ENCODE measurements at regions not wholly inside any gene's neighbourhood (a gene's known extent, or its start where the extent isn't known, plus 50 kb on each side); places are given as distances from the start of the nearest gene placed in this dataset.
"Not testable (repeated sequence)": the region's sequence is repeated elsewhere in the genome, so short reads cannot be mapped to it uniquely, and the experiment has no call there.

DNA sequence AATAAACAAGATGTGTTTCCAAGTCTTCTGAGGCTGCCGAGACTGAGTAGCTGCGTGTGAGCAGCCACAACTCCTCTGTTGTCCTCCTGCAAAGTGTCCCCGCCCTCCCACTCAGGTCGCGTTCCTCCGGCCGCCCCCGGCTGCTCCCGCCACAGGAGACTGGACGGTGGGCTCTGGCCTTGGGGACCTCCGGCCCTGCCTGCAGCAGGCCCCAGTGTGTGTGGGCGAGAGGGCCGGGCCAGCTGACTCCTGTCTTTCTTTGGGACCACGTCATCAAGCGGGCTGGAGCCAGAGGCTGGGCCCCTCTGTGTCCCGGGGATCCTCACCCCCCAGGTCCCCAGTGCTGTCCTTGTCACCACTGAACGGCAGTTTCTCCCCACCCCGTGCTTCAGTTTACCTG is 175.3 kb downstream of the NPIPB11 start:
- DNase-seq = no peak
- no peak overlapping the region for H3K27ac ChIP-seq

DNA sequence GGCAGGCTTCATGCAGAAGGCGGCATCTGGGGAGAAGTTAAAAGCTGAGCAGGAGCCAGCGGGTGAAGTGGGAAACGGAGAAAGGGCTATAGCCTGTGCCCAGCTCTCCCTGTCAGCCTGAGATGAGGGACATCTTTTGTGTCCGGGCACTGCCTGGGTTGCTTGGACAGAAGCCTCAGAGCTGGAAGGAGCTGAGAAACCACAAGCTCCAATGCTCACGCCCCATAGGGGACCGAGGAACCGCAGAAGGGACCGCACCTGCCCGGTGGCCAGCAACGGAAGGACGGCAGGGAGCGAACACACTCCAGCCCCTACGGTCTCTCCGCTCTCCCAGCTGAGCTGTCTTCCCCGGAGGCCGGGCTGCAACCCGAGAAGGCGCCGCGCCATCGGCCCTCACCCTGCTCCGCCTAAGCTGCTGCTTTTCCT is 175.8 kb downstream of the NPIPB11 start:
- no peak overlapping the region for H3K4me3 ChIP-seq
- DNase-seq = no peak
- H3K9me3 ChIP-seq = no peaks in the 10 kb centered on the region
- H3K27ac ChIP-seq = no peak overlapping the region
- no peaks in the 10 kb centered on the region for H3K27me3 ChIP-seq
- H3K4me1 ChIP-seq = no peaks in the 10 kb centered on the region
- intact Hi-C loops (cut with DNase I) = no loop called here
- no peak overlapping the region for H3K9ac ChIP-seq (ENCODE audit: low read depth in 2 of 2, low read length in 2 of 2)
- TF ChIP-seq, protein P1, sequence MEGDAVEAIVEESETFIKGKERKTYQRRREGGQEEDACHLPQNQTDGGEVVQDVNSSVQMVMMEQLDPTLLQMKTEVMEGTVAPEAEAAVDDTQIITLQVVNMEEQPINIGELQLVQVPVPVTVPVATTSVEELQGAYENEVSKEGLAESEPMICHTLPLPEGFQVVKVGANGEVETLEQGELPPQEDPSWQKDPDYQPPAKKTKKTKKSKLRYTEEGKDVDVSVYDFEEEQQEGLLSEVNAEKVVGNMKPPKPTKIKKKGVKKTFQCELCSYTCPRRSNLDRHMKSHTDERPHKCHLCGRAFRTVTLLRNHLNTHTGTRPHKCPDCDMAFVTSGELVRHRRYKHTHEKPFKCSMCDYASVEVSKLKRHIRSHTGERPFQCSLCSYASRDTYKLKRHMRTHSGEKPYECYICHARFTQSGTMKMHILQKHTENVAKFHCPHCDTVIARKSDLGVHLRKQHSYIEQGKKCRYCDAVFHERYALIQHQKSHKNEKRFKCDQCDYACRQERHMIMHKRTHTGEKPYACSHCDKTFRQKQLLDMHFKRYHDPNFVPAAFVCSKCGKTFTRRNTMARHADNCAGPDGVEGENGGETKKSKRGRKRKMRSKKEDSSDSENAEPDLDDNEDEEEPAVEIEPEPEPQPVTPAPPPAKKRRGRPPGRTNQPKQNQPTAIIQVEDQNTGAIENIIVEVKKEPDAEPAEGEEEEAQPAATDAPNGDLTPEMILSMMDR (IDR thresholded peaks at IDR 0.05) = no peak
- H3K36me3 ChIP-seq = no peaks in the 10 kb centered on the region

More for the DNA sequence above, 175.3 kb downstream of the NPIPB11 start:
- Histone ChIP-seq H3K9ac (ENCODE audit: low read depth in 2 of 2, low read length in 2 of 2) (no peak overlapping the region), H3K4me3 (no peak overlapping the region), H3K9me3 (no peaks in the 10 kb centered on the region), H3K27me3 (no peaks in the 10 kb centered on the region), H3K4me1 (no peaks in the 10 kb centered on the region), H3K36me3 (no peaks in the 10 kb centered on the region)
- intact Hi-C loops (cut with DNase I) = no loop called here
- TF ChIP-seq, protein P1 (IDR thresholded peaks at IDR 0.05) = no peak

DNA sequence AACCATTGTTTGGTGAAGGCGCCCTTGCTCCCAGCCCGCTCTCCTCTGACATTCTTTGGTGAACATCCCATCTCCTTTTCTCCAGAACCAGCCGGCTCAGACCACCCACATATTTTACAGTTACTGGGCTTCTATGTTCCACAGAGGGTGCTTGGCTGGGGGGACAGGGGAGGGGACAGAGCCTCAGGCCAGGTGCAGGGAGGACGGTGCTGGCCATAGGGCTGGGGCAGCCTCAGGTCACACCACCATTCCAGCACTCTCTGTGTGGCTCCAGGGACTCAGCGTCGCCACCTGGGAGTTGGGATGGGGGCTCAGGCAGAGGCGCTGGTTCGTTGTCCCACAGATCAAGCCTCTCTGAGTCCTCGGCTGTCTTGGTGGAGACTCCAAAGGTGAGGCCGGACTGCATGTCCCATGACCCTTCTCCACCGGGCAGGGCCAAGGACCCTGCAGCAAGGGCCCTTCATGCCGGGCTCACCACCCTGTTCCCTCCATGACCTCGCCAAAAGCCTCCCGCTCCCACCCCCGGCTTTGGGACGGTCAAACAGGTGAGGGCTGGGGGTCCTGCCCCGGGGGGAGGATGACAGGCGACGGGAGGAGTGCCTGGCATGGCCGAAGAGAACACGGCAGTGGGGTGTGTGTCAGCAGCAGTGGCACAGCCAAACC is 176.4 kb downstream of the NPIPB11 start:
- H3K4me3 ChIP-seq; H3K36me3 ChIP-seq; H3K4me1 ChIP-seq; intact Hi-C loops (cut with DNase I); DNase-seq; H3K27me3 ChIP-seq; H3K9ac ChIP-seq (ENCODE audit: low read depth in 2 of 2, low read length in 2 of 2); H3K27ac ChIP-seq; H3K9me3 ChIP-seq: not testable (repeated sequence)

DNA sequence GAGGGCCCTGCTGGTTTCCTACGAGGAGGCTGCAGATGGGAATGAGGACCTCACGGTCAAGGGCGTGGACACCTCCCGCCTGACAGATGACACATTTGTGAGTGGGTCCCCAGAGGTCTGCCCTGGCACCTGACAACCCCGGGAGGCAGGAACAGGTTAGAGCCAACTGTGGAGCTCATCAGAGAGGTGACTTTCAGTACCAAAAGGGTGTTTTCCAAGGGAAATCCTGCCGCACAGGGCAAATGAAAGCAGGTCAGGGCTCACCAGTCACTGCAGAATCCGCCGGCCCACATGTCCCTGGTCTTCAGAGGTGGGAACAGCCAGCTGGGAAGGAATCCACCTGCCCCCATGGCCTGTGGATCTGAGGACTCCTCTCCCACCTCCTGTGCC is 176.9 kb downstream of the NPIPB11 start:
- H3K36me3 ChIP-seq; H3K9ac ChIP-seq (ENCODE audit: low read depth in 2 of 2, low read length in 2 of 2); DNase-seq; H3K4me1 ChIP-seq; H3K27ac ChIP-seq; H3K4me3 ChIP-seq; H3K27me3 ChIP-seq; H3K9me3 ChIP-seq; intact Hi-C loops (cut with DNase I): not testable (repeated sequence)

DNA sequence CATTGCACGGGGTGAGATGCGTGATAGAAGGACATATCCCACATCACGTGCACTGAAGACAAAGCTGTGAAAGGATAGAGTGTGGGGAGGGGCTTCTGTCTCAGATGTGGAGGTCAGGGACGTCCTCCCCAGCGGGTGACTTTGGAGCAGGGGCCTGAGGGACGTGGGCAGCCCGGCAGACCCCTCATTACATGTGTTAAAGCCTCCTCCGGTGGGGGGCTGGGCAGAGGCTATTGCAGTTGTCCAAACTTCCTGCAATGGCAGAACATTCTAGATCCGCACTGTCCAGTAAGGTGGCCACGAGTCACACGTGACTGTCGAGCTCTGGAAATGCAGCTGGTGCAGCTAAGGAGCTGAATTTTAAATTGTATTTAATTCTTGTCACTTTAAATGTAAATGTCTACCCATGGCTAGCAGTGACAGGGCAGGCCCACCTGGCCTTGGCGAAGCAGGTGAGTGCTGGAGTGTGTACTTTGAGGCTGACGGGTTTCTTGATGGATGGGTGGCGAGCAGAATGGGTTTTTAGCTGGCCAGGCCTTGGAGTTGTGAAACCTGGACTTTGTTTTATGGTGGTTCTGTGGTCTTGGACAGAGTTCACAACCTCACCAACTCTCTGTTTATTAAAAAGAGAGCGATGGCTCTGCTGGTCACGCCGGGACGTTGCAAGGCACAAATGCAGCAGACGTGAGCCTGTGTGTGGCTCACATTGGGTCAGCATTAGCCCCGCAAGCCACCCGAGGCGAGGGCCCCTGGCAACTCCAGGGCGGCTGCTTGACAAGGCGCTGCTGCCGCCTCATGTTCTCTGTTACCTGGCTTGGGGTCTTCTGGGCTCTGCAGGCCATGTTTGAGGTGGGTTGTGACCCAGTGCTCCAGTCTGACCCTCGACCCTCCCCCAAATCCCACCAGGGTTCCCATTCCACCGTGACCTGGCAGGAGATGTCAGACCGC is 177.6 kb downstream of the NPIPB11 start:
- H3K9me3 ChIP-seq; H3K36me3 ChIP-seq; H3K9ac ChIP-seq (ENCODE audit: low read depth in 2 of 2, low read length in 2 of 2); H3K27ac ChIP-seq; H3K4me1 ChIP-seq; DNase-seq; H3K27me3 ChIP-seq; intact Hi-C loops (cut with DNase I); H3K4me3 ChIP-seq: not testable (repeated sequence)

DNA sequence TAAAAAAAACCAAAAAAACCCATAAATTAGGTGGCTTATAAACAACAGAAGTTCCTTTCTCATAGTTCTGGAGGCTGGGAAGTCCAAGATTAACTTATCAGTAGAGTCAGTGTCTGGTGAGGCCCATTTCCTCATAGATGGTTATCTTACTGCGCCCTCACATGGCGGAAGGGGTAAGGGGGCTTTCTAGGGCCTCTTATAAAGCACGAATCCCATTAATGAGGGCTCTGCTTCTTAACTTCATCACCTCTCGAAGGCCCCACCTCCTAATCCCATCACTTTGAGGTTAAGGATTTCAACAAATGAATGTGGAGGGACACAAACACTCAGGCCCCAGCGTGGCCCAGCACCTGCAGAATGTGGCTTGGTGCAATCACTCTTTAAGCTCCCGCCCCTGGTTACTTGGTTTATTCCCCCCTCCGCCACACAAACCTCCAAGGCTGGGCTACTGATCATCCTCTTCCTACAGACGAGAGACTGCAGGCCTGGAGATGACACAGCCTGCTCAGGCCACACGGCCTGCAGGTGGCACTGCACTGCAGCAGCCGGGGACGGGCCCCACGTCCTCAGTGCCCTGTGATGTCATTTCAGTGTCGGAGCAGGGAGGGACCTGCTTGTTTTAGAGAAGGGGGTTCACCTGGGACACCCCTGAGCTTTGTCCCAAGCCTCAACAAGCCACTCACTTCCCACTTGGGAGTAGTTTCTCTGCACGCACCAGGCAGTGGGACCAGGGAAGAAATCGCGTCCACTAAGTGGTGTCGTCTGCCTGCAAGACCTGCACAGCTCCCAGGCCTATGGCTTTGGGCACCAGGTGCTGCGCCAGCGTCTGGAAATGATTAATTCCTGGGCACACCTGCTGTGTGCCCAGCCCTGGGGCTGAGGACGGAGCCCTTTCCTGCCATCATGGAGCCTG is 178.5 kb downstream of the NPIPB11 start:
- TF ChIP-seq, protein P1 (IDR thresholded peaks at IDR 0.05) = peak; percentile 40
- H3K4me3 ChIP-seq; intact Hi-C loops (cut with DNase I); H3K9ac ChIP-seq (ENCODE audit: low read depth in 2 of 2, low read length in 2 of 2); H3K36me3 ChIP-seq; H3K9me3 ChIP-seq; H3K27me3 ChIP-seq; H3K27ac ChIP-seq; H3K4me1 ChIP-seq: not testable (repeated sequence)
- peak; percentile 65 for DNase-seq

Measured in colonic mucosa (tissue), 4 donors.